ENCODE measurements at regions not wholly inside any gene's neighbourhood (a gene's known extent, or its start where the extent isn't known, plus 50 kb on each side); places are given as distances from the start of the nearest gene placed in this dataset.

DNA sequence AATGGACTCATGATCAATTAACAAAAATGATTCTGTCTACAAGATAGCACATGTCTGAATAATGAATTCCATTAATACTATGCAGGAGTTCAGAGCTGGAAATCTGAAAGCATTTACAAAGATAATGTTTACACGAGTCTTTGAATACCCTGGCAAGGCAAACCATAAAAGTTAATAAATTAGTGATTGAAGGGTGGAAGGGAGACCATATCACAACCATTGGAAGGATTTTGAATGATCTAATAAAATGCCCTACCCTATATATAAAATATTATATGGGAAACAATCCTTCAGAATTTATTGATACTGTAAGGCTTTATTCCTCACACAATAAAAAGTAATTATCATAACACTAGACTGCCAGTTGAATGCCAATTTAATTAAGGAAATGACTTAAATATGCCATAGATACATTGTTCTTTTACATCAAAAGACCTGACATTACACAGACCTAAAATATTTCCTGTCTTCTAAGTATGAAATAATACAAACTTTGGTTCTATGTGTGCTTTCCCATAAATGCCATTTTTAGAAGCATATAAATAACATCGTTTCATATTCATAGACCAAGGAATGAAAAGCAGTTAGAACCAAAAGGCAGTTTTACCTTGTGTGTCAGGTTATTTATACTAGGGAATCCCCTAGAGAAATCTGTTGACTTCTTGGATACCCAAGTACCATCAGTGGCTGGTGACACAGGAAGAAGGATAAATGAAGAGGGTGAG, 249.2 kb upstream of the MARCKS start:
- no peak overlapping the region for H3K4me3 ChIP-seq

DNA sequence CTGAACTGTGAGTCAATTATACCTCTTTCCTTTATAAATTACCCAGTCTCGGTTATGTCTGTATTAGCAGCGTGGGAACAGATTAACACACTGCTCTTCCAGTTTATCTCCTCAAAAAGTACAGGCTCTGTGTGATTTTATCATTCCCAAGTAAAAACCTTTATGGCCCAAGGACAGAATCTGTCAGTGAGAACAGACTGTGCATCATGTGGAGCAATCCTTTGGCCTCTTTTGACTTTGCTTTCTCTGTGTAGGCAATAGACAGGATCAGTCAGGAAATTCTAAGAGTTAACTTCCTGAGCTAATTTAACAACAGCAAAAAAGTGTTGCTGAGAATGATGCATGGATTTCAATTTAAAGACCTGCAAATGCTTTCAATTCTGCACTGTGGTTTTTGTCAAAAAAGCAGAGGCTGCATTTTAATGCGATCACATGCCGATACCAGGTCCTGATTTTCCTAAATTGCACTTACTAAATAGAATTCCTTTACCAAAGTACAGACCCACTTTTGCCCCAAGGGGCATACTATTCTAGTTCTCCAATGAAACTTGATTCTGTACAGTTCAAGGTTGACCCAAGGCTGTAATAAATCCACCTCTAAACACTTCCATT, 246.7 kb upstream of the MARCKS start:
- DNase-seq (ENCODE audit: low spot score): no peak
- H3K36me3 ChIP-seq: no peaks in the 10 kb centered on the region
- no peaks in the 10 kb centered on the region for H3K9me3 ChIP-seq
- H3K4me1 ChIP-seq: no peaks in the 10 kb centered on the region
- H3K27ac ChIP-seq: no peak overlapping the region
- no peak overlapping the region for H3K4me3 ChIP-seq
- TF ChIP-seq, protein P1, sequence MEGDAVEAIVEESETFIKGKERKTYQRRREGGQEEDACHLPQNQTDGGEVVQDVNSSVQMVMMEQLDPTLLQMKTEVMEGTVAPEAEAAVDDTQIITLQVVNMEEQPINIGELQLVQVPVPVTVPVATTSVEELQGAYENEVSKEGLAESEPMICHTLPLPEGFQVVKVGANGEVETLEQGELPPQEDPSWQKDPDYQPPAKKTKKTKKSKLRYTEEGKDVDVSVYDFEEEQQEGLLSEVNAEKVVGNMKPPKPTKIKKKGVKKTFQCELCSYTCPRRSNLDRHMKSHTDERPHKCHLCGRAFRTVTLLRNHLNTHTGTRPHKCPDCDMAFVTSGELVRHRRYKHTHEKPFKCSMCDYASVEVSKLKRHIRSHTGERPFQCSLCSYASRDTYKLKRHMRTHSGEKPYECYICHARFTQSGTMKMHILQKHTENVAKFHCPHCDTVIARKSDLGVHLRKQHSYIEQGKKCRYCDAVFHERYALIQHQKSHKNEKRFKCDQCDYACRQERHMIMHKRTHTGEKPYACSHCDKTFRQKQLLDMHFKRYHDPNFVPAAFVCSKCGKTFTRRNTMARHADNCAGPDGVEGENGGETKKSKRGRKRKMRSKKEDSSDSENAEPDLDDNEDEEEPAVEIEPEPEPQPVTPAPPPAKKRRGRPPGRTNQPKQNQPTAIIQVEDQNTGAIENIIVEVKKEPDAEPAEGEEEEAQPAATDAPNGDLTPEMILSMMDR (IDR thresholded peaks at IDR 0.05): no peak
- no peaks in the 10 kb centered on the region for H3K27me3 ChIP-seq

More for the DNA sequence above, 249.2 kb upstream of the MARCKS start:
- TF ChIP-seq, protein P1 (IDR thresholded peaks at IDR 0.05): no peak
- Histone ChIP-seq H3K27me3 (no peaks in the 10 kb centered on the region), H3K4me1 (no peaks in the 10 kb centered on the region), H3K36me3 (no peaks in the 10 kb centered on the region), H3K9me3 (no peaks in the 10 kb centered on the region), H3K27ac (no peak overlapping the region)
- DNase-seq (ENCODE audit: low spot score): no peak

DNA sequence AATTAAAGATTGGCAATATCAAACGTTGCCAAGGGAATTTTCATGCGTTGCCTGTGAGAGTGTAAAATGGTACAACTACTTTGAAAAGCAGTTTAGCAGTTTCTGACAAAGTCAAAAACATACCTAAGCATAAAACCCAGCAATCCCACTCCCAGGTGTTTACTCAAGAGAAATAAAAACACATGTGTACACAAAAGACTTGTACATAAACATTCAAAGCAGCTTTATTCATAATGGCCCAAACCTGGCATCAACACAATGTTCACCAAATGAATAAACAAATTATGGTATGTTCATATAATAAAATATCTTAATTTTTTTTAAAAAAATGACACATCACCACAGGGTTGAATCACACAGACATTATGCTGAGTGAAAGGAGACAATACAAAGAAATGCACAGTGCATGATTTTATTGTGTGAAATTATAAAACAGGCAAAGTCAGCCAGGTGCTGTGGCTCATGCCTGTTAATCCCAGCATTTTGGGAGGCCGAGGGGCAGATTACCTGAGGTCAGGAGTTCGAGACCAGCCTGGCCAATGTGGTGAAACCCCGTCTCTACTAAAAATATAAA, 240.4 kb upstream of the MARCKS start:
- DNase-seq (ENCODE audit: low spot score): no peak
- TF ChIP-seq, protein P1 (IDR thresholded peaks at IDR 0.05): no peak
- H3K4me1 ChIP-seq: no peaks in the 10 kb centered on the region
- no peaks in the 10 kb centered on the region for H3K36me3 ChIP-seq
- H3K27ac ChIP-seq: no peak overlapping the region
- no peak overlapping the region for H3K4me3 ChIP-seq
- no peaks in the 10 kb centered on the region for H3K9me3 ChIP-seq
- no peaks in the 10 kb centered on the region for H3K27me3 ChIP-seq

DNA sequence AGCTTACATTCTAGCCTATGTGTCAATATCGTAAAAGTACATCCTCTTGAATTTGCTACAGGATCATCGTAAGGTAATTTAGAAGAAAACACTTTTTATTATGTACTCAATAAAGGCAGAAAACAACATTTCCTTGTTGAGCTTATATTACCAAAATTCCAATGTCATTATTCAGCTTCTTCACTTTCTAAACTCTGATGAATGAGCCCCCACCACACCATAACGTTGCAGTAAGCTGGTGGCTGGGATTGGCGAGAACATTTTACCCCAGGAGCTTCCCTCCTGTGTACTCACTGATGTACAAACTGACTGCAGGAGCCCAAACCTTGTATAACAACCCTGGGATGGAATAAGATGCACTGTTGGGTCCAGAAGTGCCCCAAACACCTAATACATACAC, 238.1 kb upstream of the MARCKS start:
- H3K9me3 ChIP-seq: no peaks in the 10 kb centered on the region
- no peak for DNase-seq (ENCODE audit: low spot score)
- TF ChIP-seq, protein P1 (IDR thresholded peaks at IDR 0.05): no peak
- no peaks in the 10 kb centered on the region for H3K27me3 ChIP-seq
- no peaks in the 10 kb centered on the region for H3K4me1 ChIP-seq
- no peak overlapping the region for H3K27ac ChIP-seq
- H3K36me3 ChIP-seq: no peaks in the 10 kb centered on the region
- H3K4me3 ChIP-seq: no peak overlapping the region

DNA sequence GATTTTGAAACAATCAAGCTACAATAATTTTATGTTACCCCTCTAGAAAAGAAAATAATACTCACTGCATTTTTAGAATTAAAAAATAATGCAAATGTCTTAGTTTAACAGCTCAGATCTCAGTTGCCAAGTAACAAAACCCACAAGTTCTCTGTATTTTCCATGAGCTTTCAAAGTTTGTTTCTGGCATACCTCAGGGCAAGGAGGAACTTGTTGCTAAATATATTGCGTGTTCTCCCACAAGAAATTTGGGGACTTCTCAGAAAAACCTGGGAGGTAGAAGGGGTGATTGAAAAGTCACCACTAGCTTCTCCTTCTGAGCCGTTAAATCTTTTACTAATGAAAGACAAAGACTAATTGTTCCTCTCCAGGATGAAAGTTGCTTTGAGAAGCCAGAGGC, 236.8 kb upstream of the MARCKS start:
- no peak overlapping the region for H3K4me3 ChIP-seq
- no peaks in the 10 kb centered on the region for H3K9me3 ChIP-seq
- no peak for DNase-seq (ENCODE audit: low spot score)
- TF ChIP-seq, protein P1 (IDR thresholded peaks at IDR 0.05): no peak
- H3K36me3 ChIP-seq: no peaks in the 10 kb centered on the region
- H3K27me3 ChIP-seq: no peaks in the 10 kb centered on the region
- no peaks in the 10 kb centered on the region for H3K4me1 ChIP-seq
- H3K27ac ChIP-seq: no peak overlapping the region
